Hypothalamus (tissue), 51 donors: ENCODE measurements at regions not wholly inside any gene's neighbourhood (a gene's known extent, or its start where the extent isn't known, plus 50 kb on each side); places are given as distances from the start of the nearest gene placed in this dataset.

ENCODE experiments used
- DNase-seq, 51 donors: peaks; one replicate each; lab custom pipeline; 2025; lab: John Stamatoyannopoulos, UW

DNA sequence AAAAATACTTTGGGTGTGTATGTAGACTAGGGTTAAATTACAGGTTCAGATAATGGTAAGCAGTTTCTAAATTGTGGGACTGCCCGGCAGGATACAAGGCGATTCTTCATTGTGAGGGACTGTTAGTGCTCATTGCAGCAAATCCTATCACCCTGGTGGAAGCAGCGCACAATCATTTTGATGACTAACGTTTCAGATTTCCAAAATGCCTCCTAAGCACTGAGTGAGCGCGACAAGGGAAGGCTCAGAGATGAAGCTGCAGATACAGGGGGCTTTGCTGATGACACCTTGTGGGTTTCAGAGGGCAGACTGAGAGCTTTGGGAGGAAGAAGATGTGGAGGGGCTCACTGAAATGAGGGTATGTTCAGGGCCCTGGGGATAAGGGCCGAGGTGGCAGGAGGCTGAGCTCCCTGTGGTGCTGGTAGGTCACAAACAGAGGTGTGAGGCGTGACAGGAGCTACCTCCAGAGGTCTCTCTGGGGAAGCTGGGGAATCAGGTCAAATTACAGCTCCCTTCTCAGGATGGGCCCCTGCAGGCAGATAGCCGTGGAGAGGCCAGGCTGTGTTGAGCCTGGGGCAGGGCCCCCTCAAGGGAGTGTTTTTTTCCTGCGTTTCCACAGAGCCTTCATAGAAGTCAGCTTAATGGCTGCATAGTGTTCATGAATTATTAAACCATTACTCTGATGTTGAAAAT is 84.5 kb upstream of the FYN start:
- DNase-seq, result no peak

DNA sequence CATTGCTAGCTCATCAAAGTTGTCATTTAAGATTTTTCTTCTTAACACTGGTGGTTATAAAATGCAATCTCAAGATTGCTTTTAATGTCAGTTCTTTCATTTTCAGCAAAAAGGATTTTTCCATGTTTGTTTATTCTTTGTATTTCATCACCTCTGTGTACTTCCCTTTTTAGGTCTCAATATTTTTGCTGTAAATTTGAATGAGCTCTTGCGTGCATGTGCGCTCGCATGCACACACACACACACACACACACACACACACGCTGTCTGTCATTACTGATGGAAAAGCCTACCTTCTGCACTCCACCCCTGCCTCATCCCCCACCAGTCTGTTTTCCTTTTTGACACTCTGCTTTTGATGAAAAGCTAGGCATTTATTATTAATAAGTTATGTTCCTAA is 85.3 kb upstream of the FYN start:
- DNase-seq, result no peak

- DNase-seq, result no peak
These were observed 86.5 kb upstream of the FYN start for GRCh38 chr6:111959766-111960165.

- DNase-seq, result no peak
These were observed 86.8 kb upstream of the CCN6 start for GRCh38 chr6:111967131-111967530.

GRCh38 chr6:111970426-111970825 is 83.5 kb upstream of the CCN6 start:
- no peak for DNase-seq

DNA sequence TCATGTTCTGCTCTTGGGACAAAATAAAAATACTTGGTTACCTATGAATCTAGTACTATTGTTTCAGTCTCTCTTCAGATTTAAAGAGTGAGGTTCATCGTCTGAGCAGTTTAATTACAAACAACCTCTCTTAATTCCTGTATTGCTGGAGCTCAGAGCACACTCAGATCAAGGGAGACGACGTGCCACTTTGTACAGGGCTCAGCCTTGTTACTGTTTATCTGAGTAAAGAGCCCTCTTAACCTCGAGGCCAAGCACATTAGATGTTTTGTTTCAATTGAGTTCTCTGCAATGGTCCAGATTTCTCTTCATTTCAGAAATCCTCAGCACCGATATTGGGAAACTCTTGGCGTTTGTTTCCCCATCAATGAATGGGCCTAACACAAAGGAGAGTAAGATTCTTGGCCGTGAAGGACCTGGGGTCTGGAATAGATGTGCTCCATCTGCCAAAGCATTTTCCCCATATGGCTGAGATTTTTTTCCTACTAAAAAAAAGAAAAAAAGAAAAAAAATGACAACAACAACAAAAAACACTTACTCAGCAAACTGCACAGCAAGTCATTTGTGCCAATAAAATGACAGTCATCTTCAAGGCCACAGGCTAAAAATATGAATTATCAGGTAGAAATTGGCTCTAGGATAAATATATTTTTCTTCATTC is 82.6 kb upstream of the CCN6 start:
- no peak for DNase-seq

- DNase-seq, result no peak
These were observed 81.9 kb upstream of the CCN6 start for GRCh38 chr6:111971866-111972532.

DNA sequence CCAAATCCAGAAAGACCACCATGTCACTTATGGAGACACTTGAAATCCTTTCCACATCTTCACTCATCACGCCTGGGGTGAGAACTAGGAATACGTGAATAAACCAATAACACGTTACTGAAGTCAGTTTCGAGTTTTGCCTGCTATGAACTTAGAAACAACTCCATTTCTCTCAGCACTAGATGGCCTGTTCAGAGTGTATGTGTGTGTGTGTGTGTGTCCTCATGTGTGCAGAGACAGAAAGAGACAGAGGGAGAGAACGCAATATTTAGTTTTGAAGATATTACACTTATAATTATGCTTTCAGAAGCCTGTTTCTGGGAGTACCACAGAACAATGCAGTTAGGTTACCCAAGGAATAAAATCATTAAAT is 81.2 kb upstream of the CCN6 start:
- no peak for DNase-seq

- peak in 3 of 51 donors; percentile 3 to 17 (median 7) for DNase-seq
These were observed 80.7 kb upstream of the CCN6 start for GRCh38 chr6:111973118-111973761.

DNA sequence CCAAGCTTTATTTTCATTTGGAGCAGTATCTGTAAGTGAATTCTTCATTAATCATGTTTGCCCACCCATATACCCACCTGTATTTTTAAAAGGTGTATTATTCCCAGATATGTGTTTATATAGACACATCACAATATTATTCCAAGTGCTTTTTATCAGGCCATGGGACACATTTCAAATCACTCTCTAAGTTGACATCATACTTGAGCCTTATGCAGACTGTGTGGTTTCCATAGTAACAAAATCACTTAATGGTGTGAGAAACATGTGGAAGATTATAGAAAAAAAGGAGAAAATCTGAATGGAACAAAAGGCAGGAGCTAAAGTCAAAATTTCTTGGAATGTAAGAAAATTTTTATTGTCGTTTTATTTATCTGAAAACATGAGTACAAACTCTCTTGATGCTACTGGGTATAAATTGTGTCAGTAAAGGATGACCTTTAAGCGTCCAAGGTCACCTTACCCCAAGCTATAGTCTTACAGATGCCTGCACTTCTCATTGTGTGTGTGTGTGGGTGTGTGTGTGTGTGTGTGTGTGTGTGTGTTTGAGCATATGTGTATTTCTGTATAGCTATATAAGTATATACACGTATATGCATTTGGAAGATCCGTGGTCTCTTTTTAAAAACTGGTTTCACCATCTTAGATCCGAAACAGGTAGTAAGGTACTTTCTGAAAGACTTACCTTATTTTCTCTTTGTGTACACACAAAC is 79.8 kb upstream of the CCN6 start:
- DNase-seq, result no peak

DNA sequence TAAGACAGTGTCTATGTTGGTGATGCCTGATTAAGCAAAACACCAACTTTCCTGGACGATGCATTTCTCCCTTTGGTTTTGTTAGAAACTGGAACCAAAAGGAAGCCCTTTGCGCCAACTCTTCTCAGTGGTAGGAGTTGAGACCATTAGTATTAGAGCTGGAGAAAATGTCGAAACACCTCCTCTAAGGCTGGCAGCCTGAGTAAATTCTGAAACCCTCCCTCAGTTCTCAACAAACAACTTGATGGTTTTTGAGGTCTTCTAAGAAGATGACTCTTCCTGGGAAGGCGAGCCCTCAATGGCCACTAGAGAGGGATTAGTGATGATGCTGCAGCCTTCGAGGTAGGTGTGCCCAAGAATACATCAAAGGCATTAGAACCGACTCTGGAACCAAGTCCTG is 78.4 kb upstream of the CCN6 start:
- DNase-seq, result no peak

DNA sequence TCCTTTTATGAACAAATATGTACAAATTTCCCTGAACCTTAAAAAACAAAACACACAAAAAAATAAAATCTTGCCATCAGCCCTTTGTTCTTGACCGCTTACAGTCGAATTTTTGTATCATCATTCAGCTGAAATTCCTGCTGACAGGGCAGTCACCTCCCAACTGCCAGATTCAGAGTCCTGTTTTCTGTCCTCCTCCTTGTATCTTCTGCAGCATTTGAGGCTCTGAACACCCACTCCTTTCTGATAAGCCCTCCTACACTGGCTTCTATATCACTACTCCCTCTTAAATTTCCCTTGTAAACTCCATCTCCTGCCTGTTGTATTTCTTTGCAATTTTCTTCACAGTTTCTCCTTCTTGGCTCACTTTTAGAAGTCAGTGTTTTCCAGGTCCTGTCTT is 77.8 kb upstream of the CCN6 start:
- no peak for DNase-seq

- no peak for DNase-seq
These were observed 75.3 kb upstream of the CCN6 start for GRCh38 chr6:111978532-111979149.

- DNase-seq, result no peak
These were observed 74.3 kb upstream of the CCN6 start for GRCh38 chr6:111979633-111980032.

GRCh38 chr6:111980143-111980542 is 73.8 kb upstream of the CCN6 start:
- DNase-seq, result no peak

GRCh38 chr6:111980971-111981840 is 72.7 kb upstream of the CCN6 start:
- DNase-seq, result no peak

DNA sequence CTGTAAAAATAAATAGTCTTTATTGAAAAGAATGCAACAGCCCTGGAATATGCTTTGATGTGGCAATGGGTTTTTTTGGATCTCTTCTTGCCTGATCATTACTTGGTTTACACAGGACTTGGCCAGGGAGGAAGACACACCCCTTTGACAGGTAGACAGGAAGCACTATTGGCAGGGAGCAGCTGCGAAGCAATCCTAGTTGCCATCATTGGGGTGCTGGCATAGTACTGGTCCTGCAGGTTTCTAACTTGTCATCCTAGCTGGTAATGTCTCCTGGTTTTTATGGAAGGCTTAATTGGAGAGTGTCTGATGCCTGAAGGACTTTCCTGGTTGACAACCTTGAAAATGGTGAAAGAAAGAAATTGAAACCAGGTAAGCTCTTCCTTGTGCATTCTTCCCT is 71.2 kb upstream of the CCN6 start:
- DNase-seq, result no peak

- DNase-seq, result no peak
These were observed 70.7 kb upstream of the CCN6 start for GRCh38 chr6:111983193-111983592.

DNA sequence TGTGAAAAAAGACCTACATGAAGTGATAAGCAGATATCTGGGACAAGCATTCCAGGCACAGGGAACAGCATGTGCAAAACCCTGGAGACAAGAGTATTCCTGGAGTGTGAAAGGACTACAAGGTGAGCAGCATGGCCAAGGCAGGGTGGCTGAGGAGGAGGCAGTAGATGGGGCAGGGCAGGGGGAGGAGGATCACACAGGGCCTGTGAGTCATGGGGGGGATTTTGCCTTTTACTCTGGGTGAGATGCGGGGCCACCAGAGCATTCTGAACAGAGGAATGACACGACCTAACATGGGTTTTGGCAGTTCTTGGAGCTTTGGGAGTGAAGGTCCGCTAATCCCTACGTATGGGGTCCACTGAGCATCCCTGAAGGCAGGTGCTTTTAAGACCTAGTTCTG is 69.8 kb upstream of the CCN6 start:
- DNase-seq, result no peak
